ENCODE measurements at regions not wholly inside any gene's neighbourhood (a gene's known extent, or its start where the extent isn't known, plus 50 kb on each side); places are given as distances from the start of the nearest gene placed in this dataset.

GRCh38 chr9:99590840-99591239, 230.8 kb upstream of the NR4A3 start:
- TF ChIP-seq CTCF (IDR thresholded peaks at IDR 0.05; ENCODE audit: low read length): no peak
- TF ChIP-seq EZH2 (IDR thresholded peaks at IDR 0.05; ENCODE audit: borderline replicate concordance, low read length): no peak
